Ishikawa (cell line): ENCODE measurements at regions not wholly inside any gene's neighbourhood (a gene's known extent, or its start where the extent isn't known, plus 50 kb on each side); places are given as distances from the start of the nearest gene placed in this dataset.

Experiments used
- CEBPB ChIP-seq: IDR thresholded peaks from 2 replicates; pipeline ENCODE4 v1.6.1; 2012
- CREB1 ChIP-seq: IDR thresholded peaks from 2 replicates; pipeline ENCODE4 v1.6.1; 2012; ENCODE audit warnings: low read depth
- EGR1 ChIP-seq: IDR thresholded peaks from 2 replicates; pipeline ENCODE4 v1.6.1; 2012
- EP300 ChIP-seq: IDR thresholded peaks from 2 replicates; pipeline ENCODE4 v1.6.1; 2012; ENCODE audit warnings: borderline replicate concordance
- FOXM1 ChIP-seq: IDR thresholded peaks from 2 replicates; pipeline ENCODE4 v1.6.1; 2012; ENCODE audit warnings: low read depth, borderline replicate concordance
- NFIC ChIP-seq: IDR thresholded peaks from 2 replicates; pipeline ENCODE4 v1.6.1; 2012
- RAD21 ChIP-seq: IDR thresholded peaks from 2 replicates; pipeline ENCODE4 v1.6.1; 2012; ENCODE audit warnings: low read depth
- TAF1 ChIP-seq: IDR thresholded peaks from 2 replicates; pipeline ENCODE4 v1.6.1; 2012; ENCODE audit warnings: low read depth, mild to moderate bottlenecking
- TCF12 ChIP-seq: IDR thresholded peaks from 2 replicates; pipeline ENCODE4 v1.6.1; 2012; ENCODE audit warnings: low read depth
- TEAD4 ChIP-seq: IDR thresholded peaks from 2 replicates; pipeline ENCODE4 v1.6.1; 2012
- YY1 ChIP-seq: IDR thresholded peaks from 2 replicates; pipeline ENCODE4 v1.6.1; 2012; ENCODE audit warnings: low read depth
- ZBTB7A ChIP-seq: IDR thresholded peaks from 2 replicates; pipeline ENCODE4 v1.6.1; 2012; ENCODE audit warnings: low read depth
- TF ChIP-seq, protein P1 (sequence below): IDR thresholded peaks from 2 replicates; pipeline ENCODE4 v1.6.1; 2012; ENCODE audit warnings: low read depth, mild to moderate bottlenecking
- TF ChIP-seq, protein P2 (sequence below): IDR thresholded peaks from 2 replicates; pipeline ENCODE4 v1.6.1; 2012
- TF ChIP-seq, protein P3 (sequence below): IDR thresholded peaks from 2 replicates; pipeline ENCODE4 v1.6.1; 2012

DNA sequence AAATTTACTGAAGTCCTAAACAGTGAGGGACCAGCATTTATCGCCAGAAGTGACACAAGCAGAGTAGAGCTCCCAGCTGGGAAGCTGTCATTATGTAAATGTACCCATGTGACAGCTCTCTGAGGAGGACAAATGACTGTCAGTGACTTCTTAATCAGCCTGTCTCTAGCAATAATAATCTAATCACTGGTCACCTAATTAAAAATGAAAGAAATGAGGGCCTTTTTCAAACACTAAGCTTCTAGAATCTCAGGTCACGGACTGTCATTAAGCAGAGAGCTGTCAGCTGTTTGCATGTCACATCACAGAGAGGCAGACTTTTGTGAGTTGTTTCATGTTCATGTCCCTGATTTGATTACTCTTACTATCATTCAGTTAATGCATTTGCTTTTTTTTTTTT is 77.9 kb upstream of the FBXL17 start:
- TF ChIP-seq, protein P1, sequence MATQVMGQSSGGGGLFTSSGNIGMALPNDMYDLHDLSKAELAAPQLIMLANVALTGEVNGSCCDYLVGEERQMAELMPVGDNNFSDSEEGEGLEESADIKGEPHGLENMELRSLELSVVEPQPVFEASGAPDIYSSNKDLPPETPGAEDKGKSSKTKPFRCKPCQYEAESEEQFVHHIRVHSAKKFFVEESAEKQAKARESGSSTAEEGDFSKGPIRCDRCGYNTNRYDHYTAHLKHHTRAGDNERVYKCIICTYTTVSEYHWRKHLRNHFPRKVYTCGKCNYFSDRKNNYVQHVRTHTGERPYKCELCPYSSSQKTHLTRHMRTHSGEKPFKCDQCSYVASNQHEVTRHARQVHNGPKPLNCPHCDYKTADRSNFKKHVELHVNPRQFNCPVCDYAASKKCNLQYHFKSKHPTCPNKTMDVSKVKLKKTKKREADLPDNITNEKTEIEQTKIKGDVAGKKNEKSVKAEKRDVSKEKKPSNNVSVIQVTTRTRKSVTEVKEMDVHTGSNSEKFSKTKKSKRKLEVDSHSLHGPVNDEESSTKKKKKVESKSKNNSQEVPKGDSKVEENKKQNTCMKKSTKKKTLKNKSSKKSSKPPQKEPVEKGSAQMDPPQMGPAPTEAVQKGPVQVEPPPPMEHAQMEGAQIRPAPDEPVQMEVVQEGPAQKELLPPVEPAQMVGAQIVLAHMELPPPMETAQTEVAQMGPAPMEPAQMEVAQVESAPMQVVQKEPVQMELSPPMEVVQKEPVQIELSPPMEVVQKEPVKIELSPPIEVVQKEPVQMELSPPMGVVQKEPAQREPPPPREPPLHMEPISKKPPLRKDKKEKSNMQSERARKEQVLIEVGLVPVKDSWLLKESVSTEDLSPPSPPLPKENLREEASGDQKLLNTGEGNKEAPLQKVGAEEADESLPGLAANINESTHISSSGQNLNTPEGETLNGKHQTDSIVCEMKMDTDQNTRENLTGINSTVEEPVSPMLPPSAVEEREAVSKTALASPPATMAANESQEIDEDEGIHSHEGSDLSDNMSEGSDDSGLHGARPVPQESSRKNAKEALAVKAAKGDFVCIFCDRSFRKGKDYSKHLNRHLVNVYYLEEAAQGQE: no peak
- TF ChIP-seq, protein P2, sequence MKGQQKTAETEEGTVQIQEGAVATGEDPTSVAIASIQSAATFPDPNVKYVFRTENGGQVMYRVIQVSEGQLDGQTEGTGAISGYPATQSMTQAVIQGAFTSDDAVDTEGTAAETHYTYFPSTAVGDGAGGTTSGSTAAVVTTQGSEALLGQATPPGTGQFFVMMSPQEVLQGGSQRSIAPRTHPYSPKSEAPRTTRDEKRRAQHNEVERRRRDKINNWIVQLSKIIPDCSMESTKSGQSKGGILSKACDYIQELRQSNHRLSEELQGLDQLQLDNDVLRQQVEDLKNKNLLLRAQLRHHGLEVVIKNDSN: no peak
- TF ChIP-seq NFIC (no peak), RAD21 (no peak), TAF1 (no peak), FOXM1 (no peak), YY1 (no peak), EGR1 (no peak), TEAD4 (no peak), CEBPB (no peak), ZBTB7A (no peak), TCF12 (no peak), CREB1 (no peak)

DNA sequence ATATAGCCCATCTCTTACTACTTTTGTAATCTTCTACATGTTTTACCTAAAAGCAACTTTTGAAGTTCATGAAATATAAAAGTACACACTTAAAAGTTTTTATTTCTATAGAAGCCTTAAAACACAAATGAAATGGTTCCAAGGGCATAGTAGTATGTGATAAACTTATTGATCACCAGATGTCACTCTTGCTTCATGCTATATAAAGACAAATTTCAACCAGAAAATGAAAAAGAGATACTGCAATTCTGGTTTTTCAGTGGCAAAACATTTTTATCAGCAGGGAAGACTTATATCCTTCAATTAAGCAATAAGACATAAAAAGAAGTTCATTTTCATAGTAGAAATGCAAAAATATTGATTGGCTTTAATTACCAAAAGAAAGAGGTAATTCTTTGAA is 69.4 kb upstream of the FBXL17 start:
- TF ChIP-seq CREB1 (no peak), YY1 (no peak), RAD21 (no peak), CEBPB (no peak), FOXM1 (no peak), TEAD4 (no peak), NFIC (no peak), EP300 (no peak), ZBTB7A (no peak), EGR1 (no peak), TCF12 (no peak), TAF1 (no peak)
- TF ChIP-seq, protein P1: no peak
- TF ChIP-seq, protein P2: no peak
- TF ChIP-seq, protein P3, sequence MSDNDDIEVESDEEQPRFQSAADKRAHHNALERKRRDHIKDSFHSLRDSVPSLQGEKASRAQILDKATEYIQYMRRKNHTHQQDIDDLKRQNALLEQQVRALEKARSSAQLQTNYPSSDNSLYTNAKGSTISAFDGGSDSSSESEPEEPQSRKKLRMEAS: no peak

DNA sequence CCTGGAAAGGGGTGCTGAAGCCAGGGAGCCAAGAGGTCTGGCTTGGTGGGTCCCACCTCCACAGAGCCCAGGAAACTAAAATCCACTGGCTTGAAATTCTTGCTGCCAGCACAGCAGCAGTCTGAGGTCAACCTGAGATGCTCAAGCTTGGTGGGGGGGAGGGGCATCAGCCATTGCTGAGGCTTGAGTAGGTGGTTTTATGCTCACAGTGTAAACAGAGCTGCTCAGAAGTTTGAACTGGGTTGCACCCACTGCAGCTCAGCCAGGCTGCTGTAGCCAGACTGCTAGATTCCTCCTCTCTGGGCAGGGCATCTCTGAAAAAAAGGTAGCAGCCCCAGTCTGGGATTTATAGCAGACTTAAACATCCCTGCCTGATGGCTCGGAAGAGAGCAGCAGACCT is 55.5 kb upstream of the FBXL17 start:
- no peak for TF ChIP-seq TAF1
- TF ChIP-seq, protein P3: no peak
- no peak for TF ChIP-seq TEAD4
- TF ChIP-seq CREB1: no peak
- no peak for TF ChIP-seq CEBPB
- TF ChIP-seq RAD21: no peak
- no peak for TF ChIP-seq YY1
- TF ChIP-seq ZBTB7A: no peak
- TF ChIP-seq EP300: no peak
- TF ChIP-seq NFIC: no peak
- TF ChIP-seq, protein P1: no peak
- no peak for TF ChIP-seq TCF12
- TF ChIP-seq FOXM1: no peak
- TF ChIP-seq EGR1: no peak
- TF ChIP-seq, protein P2: no peak

DNA sequence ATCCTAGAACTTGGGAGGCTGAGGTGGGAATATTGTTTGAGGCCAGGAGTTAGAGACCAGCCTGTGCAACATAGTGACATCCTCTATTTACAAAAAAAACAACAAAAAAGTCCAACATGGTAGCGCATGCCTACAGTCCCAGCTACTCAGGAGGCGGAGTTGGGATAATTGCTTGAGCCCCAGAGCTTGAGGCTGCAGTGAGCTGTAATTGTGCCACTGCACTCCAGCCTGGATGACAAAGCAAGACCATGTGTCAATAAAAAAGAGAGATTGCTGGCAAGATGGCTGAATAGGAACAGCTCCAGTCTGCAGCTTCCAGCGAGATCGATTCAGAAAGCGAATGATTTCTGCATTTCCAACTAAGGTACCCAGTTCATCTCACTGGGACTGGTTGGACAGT is 54.8 kb upstream of the FBXL17 start:
- TF ChIP-seq TCF12: no peak
- no peak for TF ChIP-seq RAD21
- no peak for TF ChIP-seq YY1
- TF ChIP-seq EP300: no peak
- no peak for TF ChIP-seq CREB1
- no peak for TF ChIP-seq TEAD4
- TF ChIP-seq, protein P3: no peak
- no peak for TF ChIP-seq CEBPB
- TF ChIP-seq NFIC: no peak
- no peak for TF ChIP-seq ZBTB7A
- no peak for TF ChIP-seq FOXM1
- TF ChIP-seq, protein P2: no peak
- TF ChIP-seq, protein P1: no peak
- TF ChIP-seq EGR1: no peak
- no peak for TF ChIP-seq TAF1
